ENCODE measurements at regions not wholly inside any gene's neighbourhood (a gene's known extent, or its start where the extent isn't known, plus 50 kb on each side); places are given as distances from the start of the nearest gene placed in this dataset.

- TF ChIP-seq, protein P1, sequence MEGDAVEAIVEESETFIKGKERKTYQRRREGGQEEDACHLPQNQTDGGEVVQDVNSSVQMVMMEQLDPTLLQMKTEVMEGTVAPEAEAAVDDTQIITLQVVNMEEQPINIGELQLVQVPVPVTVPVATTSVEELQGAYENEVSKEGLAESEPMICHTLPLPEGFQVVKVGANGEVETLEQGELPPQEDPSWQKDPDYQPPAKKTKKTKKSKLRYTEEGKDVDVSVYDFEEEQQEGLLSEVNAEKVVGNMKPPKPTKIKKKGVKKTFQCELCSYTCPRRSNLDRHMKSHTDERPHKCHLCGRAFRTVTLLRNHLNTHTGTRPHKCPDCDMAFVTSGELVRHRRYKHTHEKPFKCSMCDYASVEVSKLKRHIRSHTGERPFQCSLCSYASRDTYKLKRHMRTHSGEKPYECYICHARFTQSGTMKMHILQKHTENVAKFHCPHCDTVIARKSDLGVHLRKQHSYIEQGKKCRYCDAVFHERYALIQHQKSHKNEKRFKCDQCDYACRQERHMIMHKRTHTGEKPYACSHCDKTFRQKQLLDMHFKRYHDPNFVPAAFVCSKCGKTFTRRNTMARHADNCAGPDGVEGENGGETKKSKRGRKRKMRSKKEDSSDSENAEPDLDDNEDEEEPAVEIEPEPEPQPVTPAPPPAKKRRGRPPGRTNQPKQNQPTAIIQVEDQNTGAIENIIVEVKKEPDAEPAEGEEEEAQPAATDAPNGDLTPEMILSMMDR (IDR thresholded peaks at IDR 0.05) = no peak
- no peak for DNase-seq
- no peak overlapping the region for H3K27ac Mint-ChIP-seq
- peaks cover 50% of the 10 kb centered on the region for H3K9me3 Mint-ChIP-seq
- H3K36me3 Mint-ChIP-seq (ENCODE audit: low read depth) = no peaks in the 10 kb centered on the region
- H3K4me3 Mint-ChIP-seq = no peak overlapping the region
- no peaks in the 10 kb centered on the region for H3K4me1 Mint-ChIP-seq (ENCODE audit: low read depth)
- H3K27me3 Mint-ChIP-seq (ENCODE audit: insufficient read depth) = no peaks in the 10 kb centered on the region; the same call in 1 of the 2 replicates
Observed at GRCh38 chr5:174384509-174384947, 339.0 kb downstream of the NSG2 start.

DNA sequence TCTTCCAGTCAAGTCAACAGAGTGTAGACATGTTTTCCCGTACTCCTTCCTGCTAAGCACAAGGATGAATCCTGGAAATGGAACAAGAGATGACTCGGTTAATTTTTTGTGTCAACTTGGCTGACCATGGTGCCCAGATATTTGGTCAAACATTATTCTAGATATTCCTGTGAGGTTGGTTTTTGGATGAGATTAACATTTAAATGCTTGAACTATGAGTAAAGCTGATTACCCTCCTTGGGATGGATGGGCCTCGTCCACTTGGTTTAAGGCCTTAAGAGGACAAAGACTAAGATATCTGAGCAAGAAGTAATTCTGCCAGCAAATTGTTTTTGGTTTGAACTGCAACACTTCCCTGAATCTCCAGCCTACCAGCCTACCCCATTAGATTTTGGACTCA is 338.1 kb upstream of the MSX2 start:
- H3K36me3 Mint-ChIP-seq (ENCODE audit: low read depth) = no peaks in the 10 kb centered on the region
- H3K4me3 Mint-ChIP-seq = no peak overlapping the region
- TF ChIP-seq, protein P1 (IDR thresholded peaks at IDR 0.05) = no peak
- peaks cover 49% of the 10 kb centered on the region for H3K9me3 Mint-ChIP-seq
- H3K27ac Mint-ChIP-seq = no peak overlapping the region
- no peaks in the 10 kb centered on the region for H3K4me1 Mint-ChIP-seq (ENCODE audit: low read depth)
- no peak for DNase-seq
- no peaks in the 10 kb centered on the region; the same call in 1 of the 2 replicates for H3K27me3 Mint-ChIP-seq (ENCODE audit: insufficient read depth)

DNA sequence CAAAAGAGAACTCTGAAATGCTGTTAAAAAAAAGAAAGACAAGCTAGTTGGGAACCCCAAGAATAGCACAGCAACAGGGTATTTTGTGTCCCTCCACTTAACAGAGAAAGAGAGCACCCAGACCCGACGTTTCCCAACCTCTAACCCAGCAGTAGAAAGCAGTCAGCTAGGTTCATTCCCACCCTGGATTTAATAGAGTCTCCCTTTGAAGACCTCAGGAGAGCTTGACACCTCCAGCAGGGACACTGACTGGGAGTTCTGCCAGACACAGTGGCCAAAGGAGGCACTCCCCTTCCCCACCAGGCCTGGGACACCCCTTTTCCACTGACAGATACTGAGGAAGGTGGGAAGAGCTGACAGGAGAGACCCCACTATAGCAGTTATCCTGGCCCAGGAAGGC is 337.5 kb upstream of the MSX2 start:
- DNase-seq = no peak
- H3K27ac Mint-ChIP-seq = no peak overlapping the region
- no peak overlapping the region for H3K4me3 Mint-ChIP-seq
- H3K27me3 Mint-ChIP-seq (ENCODE audit: insufficient read depth) = no peaks in the 10 kb centered on the region; the same call in 1 of the 2 replicates
- TF ChIP-seq, protein P1 (IDR thresholded peaks at IDR 0.05) = no peak
- peaks cover 53% of the 10 kb centered on the region for H3K9me3 Mint-ChIP-seq
- no peaks in the 10 kb centered on the region for H3K4me1 Mint-ChIP-seq (ENCODE audit: low read depth)
- H3K36me3 Mint-ChIP-seq (ENCODE audit: low read depth) = no peaks in the 10 kb centered on the region

- Mint-ChIP-seq H3K36me3 (ENCODE audit: low read depth) (no peaks in the 10 kb centered on the region), H3K4me3 (no peak overlapping the region), H3K27me3 (ENCODE audit: insufficient read depth) (peaks cover 2% of the 10 kb centered on the region; the same call in 1 of the 2 replicates), H3K4me1 (ENCODE audit: low read depth) (no peaks in the 10 kb centered on the region), H3K9me3 (peaks cover 57% of the 10 kb centered on the region), H3K27ac (no peak overlapping the region)
- TF ChIP-seq, protein P1 (IDR thresholded peaks at IDR 0.05) = no peak
- DNase-seq = no peak
Observed at GRCh38 chr5:174387448-174387847, 336.9 kb upstream of the MSX2 start.

DNA sequence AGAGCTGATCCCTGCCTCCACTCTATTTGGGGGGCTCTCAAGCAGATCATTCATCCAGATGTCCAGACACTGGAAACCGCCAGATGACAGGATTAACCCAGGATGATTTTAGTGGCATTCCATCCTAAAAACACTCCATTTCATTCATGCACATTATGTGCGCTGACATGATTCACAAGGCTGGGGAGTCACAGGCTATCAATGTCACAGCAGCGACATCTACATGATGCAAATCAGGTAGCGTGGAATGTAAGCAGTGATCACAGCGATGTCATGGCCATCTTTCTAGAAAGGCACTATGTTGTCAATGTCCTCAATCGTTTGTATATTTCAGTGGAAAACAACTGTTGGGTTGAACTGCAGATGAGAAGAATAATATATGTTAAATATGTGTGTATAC is 331.5 kb upstream of the MSX2 start:
- H3K4me3 Mint-ChIP-seq = no peak overlapping the region
- H3K36me3 Mint-ChIP-seq (ENCODE audit: low read depth) = no peaks in the 10 kb centered on the region
- no peaks in the 10 kb centered on the region for H3K4me1 Mint-ChIP-seq (ENCODE audit: low read depth)
- peaks cover 4% of the 10 kb centered on the region; the same call in 1 of the 2 replicates for H3K27me3 Mint-ChIP-seq (ENCODE audit: insufficient read depth)
- H3K27ac Mint-ChIP-seq = no peak overlapping the region
- peaks cover 58% of the 10 kb centered on the region for H3K9me3 Mint-ChIP-seq
- TF ChIP-seq, protein P1 (IDR thresholded peaks at IDR 0.05) = no peak
- no peak for DNase-seq

DNA sequence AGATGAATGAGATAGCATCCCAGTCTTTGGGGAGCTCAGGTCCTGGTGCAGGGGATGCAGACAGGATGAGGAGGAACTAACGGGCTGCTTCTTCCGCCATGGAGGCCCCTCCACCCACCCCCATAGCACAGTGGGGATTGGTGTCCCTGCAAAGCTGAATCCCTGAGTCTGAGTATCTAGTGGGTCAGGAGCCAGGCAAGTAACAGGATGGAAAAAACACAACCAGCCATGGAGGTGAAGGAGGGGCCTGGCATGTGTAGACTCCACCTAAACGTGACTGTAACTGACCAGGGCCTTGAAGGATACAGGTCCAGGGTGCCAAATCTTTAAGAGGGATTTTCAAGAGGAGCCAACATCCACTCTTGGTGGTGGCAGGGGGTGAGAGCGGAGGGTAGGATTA is 327.8 kb upstream of the MSX2 start:
- H3K36me3 Mint-ChIP-seq (ENCODE audit: low read depth) = no peaks in the 10 kb centered on the region
- TF ChIP-seq, protein P1 (IDR thresholded peaks at IDR 0.05) = no peak
- H3K27ac Mint-ChIP-seq = no peak overlapping the region
- no peak for DNase-seq
- peaks cover 49% of the 10 kb centered on the region for H3K9me3 Mint-ChIP-seq
- peaks cover 4% of the 10 kb centered on the region; the same call in 1 of the 2 replicates for H3K27me3 Mint-ChIP-seq (ENCODE audit: insufficient read depth)
- no peak overlapping the region for H3K4me3 Mint-ChIP-seq
- H3K4me1 Mint-ChIP-seq (ENCODE audit: low read depth) = no peaks in the 10 kb centered on the region
